ENCODE measurements at regions not wholly inside any gene's neighbourhood (a gene's known extent, or its start where the extent isn't known, plus 50 kb on each side); places are given as distances from the start of the nearest gene placed in this dataset.
"Not testable (repeated sequence)": the region's sequence is repeated elsewhere in the genome, so short reads cannot be mapped to it uniquely, and the experiment has no call there.

DNA sequence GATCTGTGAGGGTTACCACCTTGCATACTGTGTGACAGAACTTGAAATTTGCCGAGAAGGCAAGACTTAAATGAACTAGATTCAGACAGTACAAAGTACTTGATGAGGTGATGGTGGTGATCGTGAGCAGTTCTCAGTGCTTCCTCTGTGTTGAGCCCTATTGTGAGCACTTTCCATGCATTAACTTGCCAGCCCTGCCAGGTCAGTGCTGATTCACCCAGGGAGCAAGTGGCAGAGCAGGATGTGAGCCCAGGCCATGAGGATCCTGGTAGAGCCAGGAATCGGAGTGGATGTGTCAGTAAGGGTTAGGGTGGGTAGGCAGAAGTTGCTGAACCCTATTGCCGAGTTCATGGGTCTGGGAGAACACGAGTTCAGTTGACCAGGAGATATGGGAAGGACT lies 4545.7 kb upstream of the TPTE start:
- not testable (repeated sequence) for H3K36me3 ChIP-seq, H3K27ac ChIP-seq, H3K4me3 ChIP-seq, H3K9me3 ChIP-seq, H3K27me3 ChIP-seq, DNase-seq, H3K4me1 ChIP-seq

DNA sequence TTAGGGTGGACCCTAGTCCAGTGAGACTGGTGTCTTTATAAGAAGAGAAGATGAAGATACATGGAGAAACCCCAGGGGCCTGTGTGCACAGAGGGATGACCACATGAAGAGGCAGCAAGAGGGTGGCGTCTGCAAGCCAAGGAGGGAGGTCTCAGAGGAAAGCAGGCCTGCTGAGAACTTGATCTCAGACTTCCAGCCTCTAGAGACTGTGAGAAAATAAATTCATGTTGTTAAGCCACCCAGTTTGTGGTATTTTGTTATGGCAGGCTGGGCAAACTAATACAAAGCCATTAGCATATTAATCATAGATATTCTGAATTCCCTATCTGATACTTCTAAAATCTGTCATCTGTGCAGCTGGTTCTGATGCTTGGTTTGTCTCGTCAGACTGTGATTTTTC lies 4523.8 kb upstream of the TPTE start:
- H3K4me3 ChIP-seq, H3K27me3 ChIP-seq, H3K27ac ChIP-seq, H3K9me3 ChIP-seq, DNase-seq, H3K4me1 ChIP-seq, H3K36me3 ChIP-seq: not testable (repeated sequence)

DNA sequence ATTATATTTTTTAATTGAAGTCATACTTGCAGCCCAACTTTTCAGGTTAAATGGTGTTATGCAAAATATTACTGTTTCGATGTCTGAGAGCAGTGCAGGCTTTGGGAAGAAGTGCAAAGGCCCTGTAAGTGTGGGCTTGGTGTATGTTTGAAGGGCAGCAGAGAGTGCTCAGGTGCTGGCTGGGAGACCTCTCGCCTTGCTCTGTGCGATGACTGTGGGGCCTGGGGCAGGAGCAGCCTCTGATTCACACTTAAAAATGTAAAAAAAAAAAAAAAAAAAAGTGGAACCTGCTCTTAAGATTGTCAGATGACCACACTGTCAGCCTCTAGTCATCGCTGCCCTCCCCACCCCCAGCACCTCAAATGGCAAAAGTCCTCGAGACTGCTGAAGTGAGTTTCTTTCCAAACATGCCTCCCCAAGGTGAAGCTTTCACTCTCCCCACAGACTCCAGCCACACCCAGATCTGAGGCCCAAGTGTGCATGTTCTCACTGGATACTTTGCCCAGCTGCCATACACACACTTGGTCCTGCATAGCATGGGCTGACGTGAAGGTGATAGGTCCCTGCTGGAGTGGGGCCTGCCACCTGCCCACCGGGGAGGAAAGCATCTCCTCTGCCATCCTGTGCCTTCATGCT lies 4505.8 kb upstream of the TPTE start:
- not testable (repeated sequence) for H3K27ac ChIP-seq, H3K4me3 ChIP-seq, H3K4me1 ChIP-seq, H3K9me3 ChIP-seq, H3K27me3 ChIP-seq, DNase-seq, H3K36me3 ChIP-seq

DNA sequence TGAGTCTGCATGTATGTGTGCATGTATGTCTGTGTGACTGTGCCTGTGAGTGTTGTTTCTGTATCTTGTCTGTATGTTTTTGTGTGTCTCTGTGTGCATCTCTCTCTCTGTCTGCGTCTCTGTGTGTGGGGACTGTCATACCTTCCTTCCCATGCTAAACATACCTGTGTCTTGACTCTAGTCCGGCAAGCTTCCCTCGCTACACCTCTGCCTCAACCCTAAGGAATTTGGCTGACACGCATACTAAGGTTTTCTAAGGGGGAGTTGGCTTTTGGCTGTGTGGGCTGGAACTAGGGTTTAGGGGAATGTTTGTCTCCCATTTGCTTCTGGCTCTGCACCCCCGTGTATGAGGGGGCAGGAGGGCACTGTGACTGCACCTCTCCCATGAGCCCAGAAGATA lies 4500.9 kb upstream of the TPTE start:
- H3K9me3 ChIP-seq, H3K27me3 ChIP-seq, H3K36me3 ChIP-seq, H3K4me1 ChIP-seq, H3K4me3 ChIP-seq, DNase-seq, H3K27ac ChIP-seq: not testable (repeated sequence)

DNA sequence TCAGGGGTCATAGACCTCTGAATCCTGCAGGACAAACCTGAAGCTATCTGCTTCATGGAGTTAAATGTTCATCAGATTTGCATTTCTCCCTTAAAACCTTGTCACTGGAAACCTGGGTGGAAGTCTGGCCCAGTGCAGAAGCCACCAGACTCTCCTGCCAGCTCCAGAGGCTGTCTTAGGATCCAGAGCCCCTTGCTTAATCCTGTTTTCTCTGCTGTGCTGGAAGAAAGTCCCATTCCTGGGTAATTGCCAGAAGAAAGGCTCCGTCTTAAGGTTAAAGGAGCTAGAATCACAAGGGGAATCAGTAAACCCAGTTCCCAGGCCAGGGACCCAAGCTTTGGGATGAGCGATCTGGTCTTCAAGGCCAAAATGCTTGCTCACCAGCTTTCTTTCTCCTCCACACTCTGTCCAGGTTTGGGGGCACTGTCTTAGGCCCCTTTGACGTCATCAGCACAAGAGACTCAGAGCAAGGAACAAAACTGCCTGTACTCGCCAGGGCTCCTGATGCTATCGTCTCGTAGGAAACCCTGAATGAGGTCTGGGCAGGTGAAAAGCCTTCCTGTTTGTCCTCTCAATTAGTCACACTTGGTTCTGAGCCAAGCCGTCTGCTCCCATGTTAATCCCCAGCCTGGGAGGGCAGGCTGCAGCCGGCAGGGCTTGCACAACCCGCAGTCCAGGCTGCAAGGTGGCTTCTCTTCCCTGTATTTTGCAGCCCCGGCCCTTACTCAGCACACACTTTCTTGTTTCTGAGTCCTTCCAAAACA lies 4500.2 kb upstream of the TPTE start:
- H3K27me3 ChIP-seq, H3K27ac ChIP-seq, DNase-seq, H3K4me1 ChIP-seq, H3K9me3 ChIP-seq, H3K36me3 ChIP-seq, H3K4me3 ChIP-seq: not testable (repeated sequence)

DNA sequence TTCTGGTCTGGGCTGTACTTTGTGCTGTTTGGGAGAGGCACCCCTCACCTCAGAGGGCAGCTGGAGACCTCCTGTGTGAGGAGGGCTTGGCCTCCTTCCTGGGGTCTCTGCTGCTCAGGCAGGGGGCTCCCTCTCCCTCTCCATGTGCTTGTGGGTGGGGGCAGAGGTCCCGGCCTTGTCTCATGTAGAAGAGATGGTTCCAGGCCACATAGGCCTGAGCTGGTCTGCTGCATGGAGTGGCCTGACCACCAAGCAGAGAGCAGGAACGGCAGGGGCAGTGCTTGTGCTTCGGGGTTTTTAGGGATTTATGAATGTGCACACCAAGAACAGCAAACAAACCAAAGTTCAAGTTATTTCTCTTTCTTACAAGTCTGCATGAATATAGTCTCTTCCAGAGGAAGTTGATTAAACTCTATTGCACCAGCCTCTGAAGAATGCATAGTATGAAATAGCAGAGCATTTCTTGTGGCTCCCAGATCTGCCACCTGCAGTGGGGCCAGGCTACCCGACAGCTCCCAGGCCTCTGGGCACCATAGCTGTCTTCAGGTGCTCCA lies 4499.6 kb upstream of the TPTE start:
- H3K27ac ChIP-seq, H3K4me1 ChIP-seq, DNase-seq, H3K27me3 ChIP-seq, H3K36me3 ChIP-seq, H3K4me3 ChIP-seq, H3K9me3 ChIP-seq: not testable (repeated sequence)

DNA sequence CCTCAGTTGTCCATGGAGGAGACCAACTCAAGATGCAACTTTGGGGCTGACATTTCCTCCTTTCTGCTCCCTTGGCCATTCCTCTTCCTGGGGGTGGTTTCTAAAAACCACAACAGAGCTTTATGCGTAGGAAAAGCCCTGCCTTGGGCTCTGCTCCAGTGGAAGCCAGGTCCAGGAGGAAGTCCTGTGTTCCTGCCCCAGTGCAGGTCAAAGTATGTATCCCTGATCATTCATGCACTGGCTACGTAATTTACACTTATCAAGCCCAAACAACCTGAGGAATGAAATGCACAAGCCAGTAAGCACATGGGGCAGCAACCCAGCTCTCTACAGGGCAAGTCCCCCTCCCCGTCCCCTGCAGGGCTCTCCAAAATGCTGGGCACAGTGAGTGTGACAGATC lies 4498.1 kb upstream of the TPTE start:
- H3K4me3 ChIP-seq, H3K36me3 ChIP-seq, H3K27me3 ChIP-seq, H3K9me3 ChIP-seq, H3K4me1 ChIP-seq, H3K27ac ChIP-seq, DNase-seq: not testable (repeated sequence)

DNA sequence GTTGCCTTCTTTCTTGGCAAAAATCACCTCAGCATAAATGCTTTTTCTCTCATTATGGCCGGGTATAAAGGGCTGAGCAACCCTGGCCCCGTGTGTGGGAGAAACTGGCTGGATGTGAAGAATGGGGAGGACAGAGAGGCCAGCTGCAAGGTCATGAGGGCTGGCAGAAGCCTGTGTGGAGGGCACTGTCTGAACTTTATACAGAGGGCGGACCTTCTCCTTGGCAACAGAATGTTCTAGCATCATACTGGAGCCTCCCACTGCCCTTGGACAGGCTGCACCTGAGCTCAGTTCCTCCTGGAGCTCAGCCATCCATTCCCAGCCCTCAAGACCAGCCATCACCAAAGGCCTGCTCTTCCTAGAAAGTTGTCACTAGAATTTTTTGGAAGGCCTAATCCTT lies 4496.2 kb upstream of the TPTE start:
- H3K9me3 ChIP-seq, DNase-seq, H3K4me3 ChIP-seq, H3K27ac ChIP-seq, H3K27me3 ChIP-seq, H3K4me1 ChIP-seq, H3K36me3 ChIP-seq: not testable (repeated sequence)

DNA sequence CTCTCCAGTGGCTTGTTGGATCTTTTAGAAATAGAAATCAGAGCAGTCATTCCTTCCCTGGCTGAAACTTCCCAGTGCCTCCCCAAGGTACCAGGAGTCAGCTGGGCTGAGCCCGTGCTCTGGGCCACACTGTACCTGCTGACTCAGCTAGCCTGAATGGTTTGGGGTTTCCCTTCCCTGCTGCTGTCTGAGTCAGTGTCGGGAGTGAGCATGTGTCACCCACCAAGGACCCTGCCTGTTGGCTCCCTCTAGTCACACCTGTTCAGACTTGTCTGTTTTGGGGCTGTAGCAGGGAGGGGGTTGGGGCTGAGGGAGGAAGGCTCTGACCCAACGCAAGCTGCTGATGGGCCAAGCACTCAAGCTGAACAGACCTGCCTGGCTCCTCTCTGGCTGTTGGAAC lies 4493.9 kb upstream of the TPTE start:
- H3K4me1 ChIP-seq, H3K4me3 ChIP-seq, H3K9me3 ChIP-seq, H3K36me3 ChIP-seq, DNase-seq, H3K27me3 ChIP-seq, H3K27ac ChIP-seq: not testable (repeated sequence)

DNA sequence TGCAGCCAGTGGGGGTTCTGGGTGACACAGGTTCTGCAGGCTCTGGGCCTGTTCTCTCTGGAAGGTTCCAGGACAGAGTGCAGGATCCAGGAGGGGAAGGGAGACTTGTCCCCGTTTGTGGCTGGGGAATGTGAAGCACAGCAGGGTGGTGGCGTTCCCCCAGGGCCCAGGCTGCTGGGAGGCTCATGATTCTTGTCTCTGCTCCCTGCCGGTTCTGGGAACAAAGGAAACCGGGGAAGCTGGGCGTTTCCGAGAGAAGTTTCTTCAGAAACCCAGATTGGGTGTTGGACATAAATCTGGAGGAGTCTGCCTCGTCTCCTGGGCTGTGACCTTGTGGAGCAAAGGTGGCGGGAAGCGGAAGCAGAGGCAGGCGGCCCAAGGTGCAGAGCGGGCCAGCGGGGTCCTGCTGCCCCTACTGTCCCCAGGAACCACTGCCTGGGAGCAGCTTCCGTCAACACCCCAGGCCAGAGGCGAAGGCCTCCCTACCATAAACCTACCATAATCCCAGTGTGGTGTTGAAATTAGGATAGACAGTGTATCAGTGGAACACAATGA lies 4487.2 kb upstream of the TPTE start:
- not testable (repeated sequence) for H3K4me3 ChIP-seq, H3K27ac ChIP-seq, H3K9me3 ChIP-seq, DNase-seq, H3K27me3 ChIP-seq, H3K36me3 ChIP-seq, H3K4me1 ChIP-seq

DNA sequence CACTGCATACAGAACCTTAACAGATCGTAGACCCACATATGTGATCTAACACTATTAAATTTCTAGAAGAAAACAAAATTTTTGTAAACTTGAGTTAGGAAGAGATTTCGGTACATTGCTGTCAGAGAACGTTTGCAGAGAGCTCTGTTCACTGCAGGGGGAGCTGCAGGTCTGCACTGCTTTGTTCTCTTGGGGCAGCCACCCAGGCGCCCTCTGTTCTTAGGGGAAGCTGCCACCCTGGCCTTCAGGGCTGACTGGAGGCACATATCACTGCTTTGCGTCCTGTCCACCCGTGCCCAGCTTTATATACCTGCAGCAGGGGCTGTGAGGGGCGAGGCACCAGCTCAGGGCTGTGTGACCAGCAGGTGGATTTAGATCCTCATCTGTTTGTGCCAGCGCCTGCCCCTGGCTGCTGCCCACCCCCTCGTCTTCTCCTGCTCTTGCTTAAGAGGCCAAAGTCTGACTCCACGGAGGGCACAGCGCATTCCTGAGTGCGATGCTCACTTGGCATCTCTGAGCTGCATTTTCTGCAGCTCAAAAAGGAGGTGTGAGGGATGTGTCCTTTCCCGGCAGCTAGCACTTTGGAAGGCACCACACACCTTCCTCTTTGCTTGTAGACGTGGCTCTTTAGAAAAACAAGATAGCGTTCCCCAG lies 4486.4 kb upstream of the TPTE start:
- H3K9me3 ChIP-seq, result not testable (repeated sequence)

DNA sequence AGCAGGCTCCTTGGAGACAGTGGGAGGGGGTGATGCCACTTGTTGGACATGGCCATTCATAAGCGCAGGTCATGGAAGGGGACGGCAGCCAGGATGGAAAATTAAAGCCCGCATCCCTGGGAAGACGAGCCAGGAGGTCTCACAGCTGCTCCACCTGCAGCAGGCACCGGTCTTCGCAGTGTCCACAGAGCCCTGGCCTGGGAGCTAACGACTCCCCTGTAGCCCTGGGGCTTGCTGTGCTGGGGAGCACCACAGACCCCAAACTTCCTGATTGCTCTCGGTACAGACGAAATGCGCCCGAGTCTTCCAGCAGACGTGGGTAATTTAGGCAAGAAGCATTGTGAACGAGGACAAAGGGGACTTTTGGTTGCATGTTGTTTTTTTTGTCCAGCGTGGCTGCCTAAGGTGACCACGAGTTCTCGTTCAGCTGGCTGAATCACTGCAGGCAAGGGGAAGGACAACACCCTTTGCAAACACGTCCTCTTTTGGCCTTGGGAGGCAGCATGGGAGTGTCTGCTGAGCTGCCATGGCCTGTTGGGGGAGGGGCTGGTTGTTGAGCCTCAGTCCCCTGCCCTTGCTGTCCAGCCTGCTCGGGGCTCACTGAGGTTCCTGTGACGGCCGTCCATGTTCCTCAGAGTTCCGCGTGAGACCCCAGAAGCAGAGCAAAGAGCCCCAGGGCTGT lies 4485.8 kb upstream of the TPTE start:
- H3K36me3 ChIP-seq, DNase-seq, H3K4me1 ChIP-seq: not testable (repeated sequence)

More for the DNA sequence above, 4486.4 kb upstream of the TPTE start:
- DNase-seq, H3K4me3 ChIP-seq, H3K36me3 ChIP-seq, H3K4me1 ChIP-seq, H3K27ac ChIP-seq, H3K27me3 ChIP-seq: not testable (repeated sequence)

DNA sequence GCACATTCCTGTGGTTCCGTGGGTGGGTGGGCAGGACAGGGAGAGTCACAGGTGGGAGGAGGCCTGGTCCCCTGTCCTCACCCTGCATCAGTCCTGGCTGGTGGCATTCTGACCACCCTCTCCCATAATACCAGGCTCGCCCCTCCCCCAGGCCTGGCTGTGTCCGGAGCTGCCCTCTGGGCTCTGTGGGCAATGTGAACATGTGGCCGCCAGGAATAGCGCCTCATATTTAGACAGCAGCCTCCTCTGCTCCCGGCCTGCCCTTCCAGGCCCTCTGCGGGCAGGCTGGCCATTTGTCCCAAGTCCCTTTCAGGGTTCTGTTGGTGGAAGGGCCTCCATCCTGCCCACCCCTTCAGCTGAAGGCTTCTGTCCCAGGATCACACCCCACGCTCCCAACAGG lies 4482.2 kb upstream of the TPTE start:
- not testable (repeated sequence) for H3K36me3 ChIP-seq, H3K27ac ChIP-seq, H3K27me3 ChIP-seq, H3K9me3 ChIP-seq, H3K4me3 ChIP-seq, DNase-seq, H3K4me1 ChIP-seq

More for the DNA sequence above, 4485.8 kb upstream of the TPTE start:
- H3K9me3 ChIP-seq, H3K27me3 ChIP-seq, H3K27ac ChIP-seq, H3K4me3 ChIP-seq: not testable (repeated sequence)

DNA sequence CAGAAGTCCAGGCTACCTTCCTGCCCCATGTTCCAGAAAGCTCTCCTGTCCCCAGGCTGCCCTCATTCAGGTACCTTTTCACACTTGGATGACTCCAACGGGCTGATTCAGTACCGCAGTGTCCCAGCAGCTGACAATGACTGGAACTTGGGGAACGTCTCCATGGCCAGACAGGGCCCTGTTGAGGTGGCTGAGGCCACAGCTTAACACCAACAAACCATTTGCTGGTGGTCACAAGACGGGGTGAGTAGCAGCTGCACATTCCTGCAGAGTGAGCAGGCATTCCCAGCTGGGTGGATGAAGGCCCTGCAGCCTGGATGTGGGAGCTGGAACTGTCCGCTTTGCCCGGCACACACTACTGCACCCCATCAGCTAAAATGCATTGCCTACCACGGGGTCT lies 4481.3 kb upstream of the TPTE start:
- H3K4me3 ChIP-seq, DNase-seq, H3K27ac ChIP-seq, H3K4me1 ChIP-seq, H3K9me3 ChIP-seq, H3K27me3 ChIP-seq, H3K36me3 ChIP-seq: not testable (repeated sequence)
